Calu3 (cell line): ENCODE measurements at regions not wholly inside any gene's neighbourhood (a gene's known extent, or its start where the extent isn't known, plus 50 kb on each side); places are given as distances from the start of the nearest gene placed in this dataset.

Experiments used
- BruUV-seq: library from RNA; stranded (reverse); fragments of 400-500 nt; replicated peaks from 2 replicates; lab custom pipeline; 2021; lab: Mats Ljungman, UMichigan
- CTCF ChIA-PET: fragments of 300-600 bp; sonication (Branson Sonifier 250); formaldehyde crosslinking; loops from one replicate; lab custom pipeline; 2022; ENCODE audit warnings: antibody characterized with exemption; lab: Charles Lee
- DNase-seq: peaks from one replicate; pipeline ENCODE4 v3.0.0; 2022
- H3K27ac Mint-ChIP-seq: one replicate; pipeline ENCODE4 v1.8.0; 2022; ENCODE audit warnings: mixed read lengths; ENCODE audit not compliant: unreplicated experiment
- H3K27me3 Mint-ChIP-seq: one replicate; pipeline ENCODE4 v1.8.0; 2022; ENCODE audit warnings: mixed read lengths; ENCODE audit not compliant: unreplicated experiment
- H3K36me3 Mint-ChIP-seq: one replicate; pipeline ENCODE4 v1.8.0; 2022; ENCODE audit warnings: mild to moderate bottlenecking, moderate library complexity, mixed read lengths; ENCODE audit not compliant: insufficient read depth, unreplicated experiment
- H3K4me1 Mint-ChIP-seq: one replicate; pipeline ENCODE4 v1.8.0; 2022; ENCODE audit warnings: mild to moderate bottlenecking, low read depth, mixed read lengths; ENCODE audit not compliant: unreplicated experiment
- H3K4me3 Mint-ChIP-seq: one replicate; pipeline ENCODE4 v1.8.0; 2022; ENCODE audit warnings: mild to moderate bottlenecking, low read depth, moderate library complexity, mixed read lengths; ENCODE audit not compliant: unreplicated experiment
- H3K9me3 Mint-ChIP-seq: one replicate; pipeline ENCODE4 v1.8.0; 2022; ENCODE audit warnings: low read depth, mixed read lengths; ENCODE audit not compliant: unreplicated experiment
- intact Hi-C: fragments of 100-400 bp; cut with micrococcal nuclease; formaldehyde crosslinking; loops from one replicate; pipeline ENCODE4 v1.10.0; 2022; ENCODE audit not compliant: unreplicated experiment
- TF ChIP-seq, protein P1 (sequence below): fragments of 200-600 bp; IDR thresholded peaks from one replicate; pipeline ENCODE4 v1.8.0; 2022; ENCODE audit warnings: antibody characterized with exemption; ENCODE audit not compliant: unreplicated experiment

DNA sequence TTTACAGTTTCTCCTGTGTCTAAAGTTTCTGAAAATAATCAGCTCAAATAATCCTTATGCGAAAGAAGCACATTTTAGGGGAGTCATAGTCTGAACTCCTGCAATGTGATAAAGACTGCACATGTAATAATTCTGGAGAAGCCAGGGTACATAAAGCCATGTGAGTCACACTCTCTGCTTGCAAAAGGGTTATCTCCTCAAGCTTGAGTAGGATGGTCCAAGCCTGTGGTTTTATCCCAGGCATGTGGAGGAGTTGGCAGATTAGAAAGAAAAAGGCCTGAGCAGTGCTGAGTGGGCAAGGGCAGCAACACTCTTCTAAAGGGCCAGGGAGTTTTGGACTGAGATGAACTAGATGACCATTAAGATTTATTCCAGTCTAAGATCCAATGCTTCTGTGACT lies 220.4 kb downstream of the RHOU start:
- TF ChIP-seq, protein P1, sequence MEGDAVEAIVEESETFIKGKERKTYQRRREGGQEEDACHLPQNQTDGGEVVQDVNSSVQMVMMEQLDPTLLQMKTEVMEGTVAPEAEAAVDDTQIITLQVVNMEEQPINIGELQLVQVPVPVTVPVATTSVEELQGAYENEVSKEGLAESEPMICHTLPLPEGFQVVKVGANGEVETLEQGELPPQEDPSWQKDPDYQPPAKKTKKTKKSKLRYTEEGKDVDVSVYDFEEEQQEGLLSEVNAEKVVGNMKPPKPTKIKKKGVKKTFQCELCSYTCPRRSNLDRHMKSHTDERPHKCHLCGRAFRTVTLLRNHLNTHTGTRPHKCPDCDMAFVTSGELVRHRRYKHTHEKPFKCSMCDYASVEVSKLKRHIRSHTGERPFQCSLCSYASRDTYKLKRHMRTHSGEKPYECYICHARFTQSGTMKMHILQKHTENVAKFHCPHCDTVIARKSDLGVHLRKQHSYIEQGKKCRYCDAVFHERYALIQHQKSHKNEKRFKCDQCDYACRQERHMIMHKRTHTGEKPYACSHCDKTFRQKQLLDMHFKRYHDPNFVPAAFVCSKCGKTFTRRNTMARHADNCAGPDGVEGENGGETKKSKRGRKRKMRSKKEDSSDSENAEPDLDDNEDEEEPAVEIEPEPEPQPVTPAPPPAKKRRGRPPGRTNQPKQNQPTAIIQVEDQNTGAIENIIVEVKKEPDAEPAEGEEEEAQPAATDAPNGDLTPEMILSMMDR = no peak
- H3K36me3 Mint-ChIP-seq = no peaks in the 10 kb centered on the region
- intact Hi-C loops = no loop called here
- H3K27ac Mint-ChIP-seq = no peak overlapping the region
- no TSS peak for BruUV-seq
- H3K4me1 Mint-ChIP-seq = no peaks in the 10 kb centered on the region
- no peak for DNase-seq
- H3K4me3 Mint-ChIP-seq = no peak overlapping the region
- H3K9me3 Mint-ChIP-seq = peaks cover 4% of the 10 kb centered on the region
- CTCF ChIA-PET = no interaction called here
- no peaks in the 10 kb centered on the region for H3K27me3 Mint-ChIP-seq

DNA sequence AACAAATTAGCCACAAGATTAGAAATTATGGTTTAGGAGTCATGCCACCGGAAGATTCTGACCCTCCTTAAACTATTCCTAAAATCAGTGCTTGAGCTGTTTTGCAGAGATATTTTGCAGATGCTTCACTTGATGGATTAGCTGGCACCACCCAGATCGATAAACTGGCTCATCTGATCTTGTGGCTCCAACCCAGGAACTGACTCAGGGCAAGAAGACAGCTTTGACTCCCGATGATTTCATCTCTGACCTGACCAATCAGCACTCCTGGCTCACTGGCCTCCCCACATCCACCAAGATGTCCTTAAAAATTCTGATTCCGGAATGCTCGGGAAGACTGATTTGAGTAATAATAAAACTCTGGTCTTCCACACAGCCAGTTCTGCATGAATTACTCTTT lies 221.6 kb downstream of the RHOU start:
- no peaks in the 10 kb centered on the region for H3K27me3 Mint-ChIP-seq
- no peak overlapping the region for H3K4me3 Mint-ChIP-seq
- no TSS peak for BruUV-seq
- H3K4me1 Mint-ChIP-seq = no peaks in the 10 kb centered on the region
- peaks cover 4% of the 10 kb centered on the region for H3K9me3 Mint-ChIP-seq
- no peak overlapping the region for H3K27ac Mint-ChIP-seq
- TF ChIP-seq, protein P1 = no peak
- DNase-seq = no peak
- CTCF ChIA-PET = no interaction called here
- intact Hi-C loops = no loop called here
- H3K36me3 Mint-ChIP-seq = no peaks in the 10 kb centered on the region

DNA sequence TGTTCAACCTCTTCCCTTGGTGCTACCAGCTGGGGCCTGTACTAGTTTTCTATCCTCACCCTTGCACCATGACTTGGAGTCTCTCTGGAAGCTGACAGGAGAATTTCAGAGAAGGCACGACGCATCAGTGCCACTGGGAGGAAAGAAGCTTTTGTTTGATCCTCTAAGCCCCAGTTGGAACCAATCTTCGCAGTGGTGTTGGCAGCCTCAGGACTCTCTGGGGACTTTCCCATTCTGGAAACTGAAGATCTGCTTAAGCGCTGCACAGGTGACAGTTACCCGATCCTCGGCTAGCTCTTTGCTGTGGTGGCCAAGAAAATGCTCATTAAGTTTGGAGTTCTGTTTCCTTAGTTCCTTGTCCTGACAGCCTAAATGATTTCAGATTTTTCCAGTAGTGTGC lies 222.3 kb downstream of the RHOU start:
- BruUV-seq = no TSS peak
- CTCF ChIA-PET = no interaction called here
- H3K27me3 Mint-ChIP-seq = no peaks in the 10 kb centered on the region
- no peak for DNase-seq
- no peaks in the 10 kb centered on the region for H3K4me1 Mint-ChIP-seq
- H3K27ac Mint-ChIP-seq = no peak overlapping the region
- no peaks in the 10 kb centered on the region for H3K36me3 Mint-ChIP-seq
- H3K4me3 Mint-ChIP-seq = no peak overlapping the region
- H3K9me3 Mint-ChIP-seq = peaks cover 4% of the 10 kb centered on the region
- TF ChIP-seq, protein P1 = no peak
- intact Hi-C loops = no loop called here

DNA sequence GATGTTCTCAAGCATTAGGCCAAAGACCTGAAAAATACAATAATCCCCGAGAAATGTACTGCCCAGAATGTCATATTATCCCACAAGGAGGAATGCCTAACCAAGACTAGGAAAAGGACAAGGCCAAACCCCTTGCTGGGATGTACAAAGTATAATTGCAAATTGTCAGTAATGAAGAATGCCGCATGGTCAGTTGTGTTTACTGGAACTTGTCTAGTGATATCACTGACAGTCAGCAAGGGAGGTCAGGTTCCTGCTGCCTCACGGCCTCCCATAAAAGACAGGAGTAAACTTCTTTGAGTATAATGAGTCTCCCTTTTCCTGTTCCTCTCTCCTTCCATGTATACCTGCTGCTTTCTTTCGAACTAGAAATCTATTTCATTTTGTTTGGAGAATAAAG lies 222.8 kb downstream of the RHOU start:
- DNase-seq = no peak
- CTCF ChIA-PET = no interaction called here
- TF ChIP-seq, protein P1 = no peak
- Mint-ChIP-seq H3K36me3 (no peaks in the 10 kb centered on the region), H3K27me3 (no peaks in the 10 kb centered on the region), H3K27ac (no peak overlapping the region), H3K4me3 (no peak overlapping the region), H3K4me1 (no peaks in the 10 kb centered on the region), H3K9me3 (peaks cover 4% of the 10 kb centered on the region)
- no TSS peak for BruUV-seq
- intact Hi-C loops = no loop called here

DNA sequence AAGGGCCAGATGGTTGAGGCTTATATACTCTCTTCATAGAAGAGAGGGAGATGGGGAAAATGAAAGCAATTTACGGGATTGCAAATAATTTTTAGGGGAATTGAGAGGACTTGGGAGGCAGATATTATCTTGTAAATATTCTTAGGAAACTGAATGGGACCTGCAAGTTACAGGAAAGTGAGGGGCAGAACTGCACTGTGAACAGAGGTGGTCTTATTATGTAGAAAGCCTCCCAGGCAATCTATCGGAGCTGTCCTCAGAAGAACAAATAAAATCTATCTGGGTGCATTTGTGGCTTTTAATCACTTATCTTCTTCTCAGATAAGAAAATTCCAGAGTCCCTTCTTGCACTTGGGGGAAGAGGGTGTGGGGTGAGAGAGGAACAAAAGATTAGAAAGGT lies 223.5 kb downstream of the RHOU start:
- H3K27ac Mint-ChIP-seq = no peak overlapping the region
- intact Hi-C loops = no loop called here

More for the DNA sequence above, 223.5 kb downstream of the RHOU start:
- BruUV-seq = no TSS peak
- Mint-ChIP-seq H3K27me3 (no peaks in the 10 kb centered on the region), H3K36me3 (no peaks in the 10 kb centered on the region), H3K9me3 (peaks cover 4% of the 10 kb centered on the region), H3K4me1 (peaks cover 4% of the 10 kb centered on the region), H3K4me3 (no peak overlapping the region)
- CTCF ChIA-PET = no interaction called here
- DNase-seq = no peak
- TF ChIP-seq, protein P1 = no peak
